DOHH2 (cell line): ENCODE measurements at regions not wholly inside any gene's neighbourhood (a gene's known extent, or its start where the extent isn't known, plus 50 kb on each side); places are given as distances from the start of the nearest gene placed in this dataset.

Experiments
- H3F3A ChIP-seq: fragments of 200-600 bp; sonication (generic), shearing (Covaris generic); 2 replicates; pipeline ENCODE4 v1.6.0; 2016; ENCODE audit warnings: antibody characterized with exemption, mild to moderate bottlenecking; ENCODE audit not compliant: control insufficient read depth, insufficient read depth
- H3K27ac ChIP-seq: fragments of 200-600 bp; sonication (generic); 2 replicates; pipeline ENCODE4 v1.5.1; 2014; ENCODE audit warnings: low read depth, mild to moderate bottlenecking, low read length, moderate library complexity
- H3K27me3 ChIP-seq: fragments of 200-600 bp; sonication (generic); 2 replicates; pipeline ENCODE4 v1.6.1; 2014; ENCODE audit warnings: mild to moderate bottlenecking, low read length, mixed read lengths; ENCODE audit not compliant: control insufficient read depth
- H3K36me3 ChIP-seq: fragments of 200-600 bp; sonication (generic); 2 replicates; pipeline ENCODE4 v1.6.1; 2014; ENCODE audit warnings: mild to moderate bottlenecking, low read length, moderate library complexity, mixed read lengths; ENCODE audit not compliant: control insufficient read depth
- H3K4me1 ChIP-seq: fragments of 200-600 bp; sonication (generic); 2 replicates; pipeline ENCODE4 v1.6.1; 2014; ENCODE audit warnings: mild to moderate bottlenecking, low read length, mixed read lengths; ENCODE audit not compliant: control insufficient read depth
- H3K4me2 ChIP-seq: fragments of 200-600 bp; sonication (generic); 2 replicates; pipeline ENCODE4 v1.6.0; 2014; ENCODE audit warnings: mild to moderate bottlenecking, low read length, moderate library complexity
- H3K4me3 ChIP-seq: fragments of 200-600 bp; sonication (generic); 2 replicates; pipeline ENCODE4 v1.5.1; 2014; ENCODE audit warnings: mild to moderate bottlenecking, low read length, mixed read lengths
- H3K79me2 ChIP-seq: fragments of 200-600 bp; sonication (generic); 2 replicates; pipeline ENCODE4 v1.6.1; 2014; ENCODE audit warnings: mild to moderate bottlenecking, low read length, mixed read lengths; ENCODE audit not compliant: control insufficient read depth
- H3K9me2 ChIP-seq: fragments of 200-600 bp; sonication (generic); replicated peaks from 2 replicates; pipeline ENCODE4 v1.6.1; 2014; ENCODE audit warnings: mild to moderate bottlenecking, low read length, mixed read lengths; ENCODE audit not compliant: control insufficient read depth
- H3K9me3 ChIP-seq: fragments of 200-600 bp; sonication (generic); 2 replicates; pipeline ENCODE4 v1.6.1; 2014; ENCODE audit warnings: antibody characterized with exemption, low read length, mixed read lengths; ENCODE audit not compliant: control insufficient read depth, insufficient read depth
- H4K20me1 ChIP-seq: fragments of 200-600 bp; sonication (generic); 2 replicates; pipeline ENCODE4 v1.6.0; 2014; ENCODE audit warnings: low read depth, mild to moderate bottlenecking, antibody characterized with exemption, low read length, moderate library complexity; ENCODE audit not compliant: control insufficient read depth, insufficient read depth
- CTCF ChIP-seq: fragments of 200-600 bp; sonication (generic); IDR thresholded peaks from one replicate; pipeline ENCODE4 v1.5.1; 2014; ENCODE audit warnings: antibody characterized with exemption, mild to moderate bottlenecking, low read depth, low read length; ENCODE audit not compliant: poor library complexity, severe bottlenecking
- EZH2phosphoT487 ChIP-seq: fragments of 200-600 bp; sonication (generic); IDR thresholded peaks from 2 replicates; pipeline ENCODE4 v1.6.1; 2017; ENCODE audit warnings: borderline replicate concordance, mild to moderate bottlenecking, antibody characterized with exemption, low read length, moderate library complexity, mixed read lengths

- Histone ChIP-seq H3K27me3 (no peaks in the 10 kb centered on the region), H3F3A (no peaks in the 10 kb centered on the region), H3K9me3 (no peaks in the 10 kb centered on the region), H3K4me1 (no peaks in the 10 kb centered on the region), H3K9me2 (no peaks in the 10 kb centered on the region), H4K20me1 (no peaks in the 10 kb centered on the region), H3K27ac (no peak overlapping the region), H3K4me3 (no peak overlapping the region), H3K4me2 (no peak overlapping the region), H3K36me3 (no peaks in the 10 kb centered on the region), H3K79me2 (no peaks in the 10 kb centered on the region)
- TF ChIP-seq CTCF (no peak), EZH2phosphoT487 (no peak)
Observed at GRCh38 chr15:57795261-57795660, 88.7 kb downstream of the POLR2M start.

- no peaks in the 10 kb centered on the region for H3K9me3 ChIP-seq
- H3F3A ChIP-seq, result no peaks in the 10 kb centered on the region
- TF ChIP-seq CTCF (no peak), EZH2phosphoT487 (no peak)
- H3K27ac ChIP-seq, result no peak overlapping the region
- H3K36me3 ChIP-seq, result no peaks in the 10 kb centered on the region
- no peaks in the 10 kb centered on the region for H3K9me2 ChIP-seq
- H3K27me3 ChIP-seq, result no peaks in the 10 kb centered on the region
- H3K4me1 ChIP-seq, result no peaks in the 10 kb centered on the region
- H4K20me1 ChIP-seq, result no peaks in the 10 kb centered on the region
- no peak overlapping the region for H3K4me2 ChIP-seq
- no peak overlapping the region for H3K4me3 ChIP-seq
- no peaks in the 10 kb centered on the region for H3K79me2 ChIP-seq
Observed at GRCh38 chr15:57796146-57796545, 89.6 kb downstream of the POLR2M start.

GRCh38 chr15:57797110-57797509, 90.6 kb downstream of the POLR2M start:
- Histone ChIP-seq H3K4me1 (no peaks in the 10 kb centered on the region), H3K4me2 (no peak overlapping the region), H3K79me2 (no peaks in the 10 kb centered on the region), H3K36me3 (no peaks in the 10 kb centered on the region), H3K9me3 (no peaks in the 10 kb centered on the region), H3K4me3 (no peak overlapping the region), H3K27ac (no peak overlapping the region), H3K27me3 (no peaks in the 10 kb centered on the region), H4K20me1 (no peaks in the 10 kb centered on the region), H3K9me2 (no peaks in the 10 kb centered on the region), H3F3A (no peaks in the 10 kb centered on the region)
- TF ChIP-seq CTCF, result no peak
- TF ChIP-seq EZH2phosphoT487, result no peak

GRCh38 chr15:57797568-57798267, 91.2 kb downstream of the POLR2M start:
- Histone ChIP-seq H3K27ac (no peak overlapping the region), H3K36me3 (no peaks in the 10 kb centered on the region), H3K27me3 (no peaks in the 10 kb centered on the region), H3F3A (no peaks in the 10 kb centered on the region), H3K4me2 (no peak overlapping the region), H3K4me1 (no peaks in the 10 kb centered on the region), H4K20me1 (no peaks in the 10 kb centered on the region), H3K9me2 (no peaks in the 10 kb centered on the region), H3K4me3 (no peak overlapping the region), H3K9me3 (no peaks in the 10 kb centered on the region), H3K79me2 (no peaks in the 10 kb centered on the region)
- no peak for TF ChIP-seq CTCF
